ENCODE measurements at regions not wholly inside any gene's neighbourhood (a gene's known extent, or its start where the extent isn't known, plus 50 kb on each side); places are given as distances from the start of the nearest gene placed in this dataset.

GRCh38 chr18:10162340-10162739, 248.5 kb downstream of the VAPA start:
- Histone ChIP-seq H3K4me3 (ENCODE audit: low read depth, low read length) (no peak overlapping the region), H3K9me3 (ENCODE audit: control insufficient read depth, insufficient read depth, low read depth, low read length) (no peaks in the 10 kb centered on the region), H3K4me1 (ENCODE audit: control insufficient read depth, insufficient read depth, low read length) (no peaks in the 10 kb centered on the region), H3K27ac (ENCODE audit: extremely low read depth, low read depth, low read length) (no peak overlapping the region), H3K36me3 (ENCODE audit: control insufficient read depth in 2 of 2, insufficient read depth in 1 of 2, low read length in 2 of 2) (no peaks in the 10 kb centered on the region)
- CTCF ChIA-PET, result interaction anchor here (1.0 to 1.1 kb wide), 2 partner anchors 30 to 54 kb away, joined by 3 read pairs; no protein-coding TSS in a partner anchor
- TF ChIP-seq ZNF645 (tag by site-specific recombination; IDR thresholded peaks at IDR 0.05), result no peak
- TF ChIP-seq KLF7 (tag by site-specific recombination; IDR thresholded peaks at IDR 0.05; ENCODE audit: borderline replicate concordance), result no peak
- TF ChIP-seq RBAK (tag by site-specific recombination; IDR thresholded peaks at IDR 0.05), result no peak
- TF ChIP-seq ZNF112 (tag by site-specific recombination; IDR thresholded peaks at IDR 0.05), result no peak
- TF ChIP-seq INSM2 (tag by site-specific recombination; IDR thresholded peaks at IDR 0.05), result no peak
- TF ChIP-seq ZNF639 (tag by site-specific recombination; IDR thresholded peaks at IDR 0.05), result no peak
- TF ChIP-seq ZNF596 (tag by site-specific recombination; IDR thresholded peaks at IDR 0.05), result no peak
- TF ChIP-seq GLI4 (tag by site-specific recombination; IDR thresholded peaks at IDR 0.05), result no peak
- POLR2A ChIA-PET, result no interaction called here

GRCh38 chr18:10164271-10165071, 250.7 kb downstream of the VAPA start:
- POLR2A ChIA-PET, result no interaction called here
- CTCF ChIA-PET, result interaction anchor here (0.6 to 0.8 kb wide), 4 partner anchors 10 to 159 kb away, joined by 3 read pairs; no protein-coding TSS in a partner anchor
- TF ChIP-seq ZBTB21 (tag by site-specific recombination; IDR thresholded peaks at IDR 0.05), result no peak
- no peak for TF ChIP-seq PRDM2 (tag by site-specific recombination; IDR thresholded peaks at IDR 0.05; ENCODE audit: borderline replicate concordance)
- no peak for TF ChIP-seq SP2 (tag by site-specific recombination; IDR thresholded peaks at IDR 0.05)
- no peak for TF ChIP-seq ZNF174 (tag by site-specific recombination; IDR thresholded peaks at IDR 0.05)
- TF ChIP-seq SCRT1 (tag by site-specific recombination; IDR thresholded peaks at IDR 0.05; ENCODE audit: borderline replicate concordance), result no peak
- no peak for TF ChIP-seq ZNF184 (tag by site-specific recombination; IDR thresholded peaks at IDR 0.05)
- TF ChIP-seq ZSCAN30 (tag by site-specific recombination; IDR thresholded peaks at IDR 0.05), result no peak
- no peak for TF ChIP-seq PRDM10 (tag by site-specific recombination; IDR thresholded peaks at IDR 0.05)

More at GRCh38 chr18:10164271-10165071, 250.7 kb downstream of the VAPA start:
- Histone ChIP-seq H3K36me3 (ENCODE audit: control insufficient read depth in 2 of 2, insufficient read depth in 1 of 2, low read length in 2 of 2) (no peaks in the 10 kb centered on the region), H3K4me1 (ENCODE audit: control insufficient read depth, insufficient read depth, low read length) (peaks cover 6% of the 10 kb centered on the region), H3K9me3 (ENCODE audit: control insufficient read depth, insufficient read depth, low read depth, low read length) (no peaks in the 10 kb centered on the region), H3K4me3 (ENCODE audit: low read depth, low read length) (no peak overlapping the region), H3K27ac (ENCODE audit: extremely low read depth, low read depth, low read length) (no peak overlapping the region)
